Hematopoietic multipotent progenitor cell (in vitro differentiated cells): ENCODE measurements at regions not wholly inside any gene's neighbourhood (a gene's known extent, or its start where the extent isn't known, plus 50 kb on each side); places are given as distances from the start of the nearest gene placed in this dataset.

Experiments
- DNase-seq, 3 donors: peaks; one replicate each; pipeline ENCODE4 v3.0.0-alpha.2; 2011 to 2015; ENCODE audit warnings: low read depth in 2 of 3, low spot score in 2 of 3

- DNase-seq, result no peak
These were observed 709.0 kb downstream of the EPM2A start for GRCh38 chr6:145026267-145026679.

- peak in 2 of 3 donors; percentile 31 to 61 for DNase-seq
These were observed 707.0 kb downstream of the EPM2A start for GRCh38 chr6:145028144-145028818.

GRCh38 chr6:145031001-145031400, 704.3 kb downstream of the EPM2A start:
- DNase-seq, result no peak

- no peak for DNase-seq
These were observed 703.4 kb downstream of the EPM2A start for GRCh38 chr6:145031962-145032361.

- DNase-seq, result no peak
These were observed 702.7 kb downstream of the EPM2A start for GRCh38 chr6:145032562-145033145.

- no peak for DNase-seq
These were observed 700.7 kb downstream of the EPM2A start for GRCh38 chr6:145034664-145035063.

GRCh38 chr6:145036236-145036635, 699.1 kb downstream of the EPM2A start:
- no peak for DNase-seq

- DNase-seq, result no peak
These were observed 698.3 kb downstream of the EPM2A start for GRCh38 chr6:145036848-145037567.

- DNase-seq, result no peak
These were observed 692.8 kb downstream of the EPM2A start for GRCh38 chr6:145042559-145042958.

GRCh38 chr6:145043926-145044500, 691.3 kb downstream of the EPM2A start:
- no peak for DNase-seq

GRCh38 chr6:145044641-145045246, 690.6 kb downstream of the EPM2A start:
- peak in 1 of 3 donors; percentile 20 for DNase-seq

- no peak for DNase-seq
These were observed 689.7 kb downstream of the EPM2A start for GRCh38 chr6:145045582-145045981.

- DNase-seq, result peak in 1 of 3 donors; percentile 39
These were observed 687.4 kb downstream of the EPM2A start for GRCh38 chr6:145047891-145048290.

- DNase-seq, result peak in 1 of 3 donors; percentile 17
These were observed 683.7 kb downstream of the EPM2A start for GRCh38 chr6:145051661-145052060.

- DNase-seq, result no peak
These were observed 679.8 kb downstream of the EPM2A start for GRCh38 chr6:145055567-145055966.

GRCh38 chr6:145060714-145061113, 674.6 kb downstream of the EPM2A start:
- DNase-seq, result no peak

- no peak for DNase-seq
These were observed 672.2 kb downstream of the EPM2A start for GRCh38 chr6:145063091-145063490.

GRCh38 chr6:145067430-145067829, 667.9 kb downstream of the EPM2A start:
- DNase-seq, result no peak

- DNase-seq, result no peak
These were observed 666.7 kb downstream of the EPM2A start for GRCh38 chr6:145068577-145068976.

- no peak for DNase-seq
These were observed 665.4 kb downstream of the EPM2A start for GRCh38 chr6:145069966-145070365.

- DNase-seq, result no peak
These were observed 664.5 kb downstream of the EPM2A start for GRCh38 chr6:145070791-145071190.
